GM10266 (cell line): ENCODE measurements at regions not wholly inside any gene's neighbourhood (a gene's known extent, or its start where the extent isn't known, plus 50 kb on each side); places are given as distances from the start of the nearest gene placed in this dataset.
A peak's percentile ranks its signal among the peaks of the same experiment; 100 is the strongest.
"Not testable (repeated sequence)": the region's sequence is repeated elsewhere in the genome, so short reads cannot be mapped to it uniquely, and the experiment has no call there.

Experiments used
- DNase-seq: peaks from one replicate; pipeline ENCODE4 v3.0.0; 2012; ENCODE audit errors: extremely low spot score
- CTCF ChIP-seq: IDR thresholded peaks from 2 replicates; pipeline ENCODE4 v1.5.1; 2012; ENCODE audit warnings: mild to moderate bottlenecking, low read depth; ENCODE audit not compliant: control insufficient read depth, insufficient read depth; ENCODE audit errors: missing control alignments

GRCh38 chr16:17557949-17558348, 87.2 kb upstream of the XYLT1 start:
- no peak for TF ChIP-seq CTCF
- no peak for DNase-seq

GRCh38 chr16:17557480-17557879, 86.7 kb upstream of the XYLT1 start:
- no peak for DNase-seq
- no peak for TF ChIP-seq CTCF

- peak; percentile 57 for TF ChIP-seq CTCF
- peak; percentile 32 for DNase-seq
Measured at GRCh38 chr16:17556276-17557052, 85.7 kb upstream of the XYLT1 start.

- no peak for TF ChIP-seq CTCF
- DNase-seq: no peak
Measured at GRCh38 chr16:17555176-17555575, 84.4 kb upstream of the XYLT1 start.

- TF ChIP-seq CTCF: no peak
- DNase-seq: no peak
Measured at GRCh38 chr16:17552351-17552750, 81.6 kb upstream of the XYLT1 start.

GRCh38 chr16:17551682-17552081, 80.9 kb upstream of the XYLT1 start:
- DNase-seq: not testable (repeated sequence)

GRCh38 chr16:17548825-17549224, 78.1 kb upstream of the XYLT1 start:
- DNase-seq: no peak
- TF ChIP-seq CTCF: no peak

GRCh38 chr16:17544785-17545184, 74.0 kb upstream of the XYLT1 start:
- no peak for DNase-seq
- peak; percentile 28 for TF ChIP-seq CTCF
